B cell (primary cell): ENCODE measurements at regions not wholly inside any gene's neighbourhood (a gene's known extent, or its start where the extent isn't known, plus 50 kb on each side); places are given as distances from the start of the nearest gene placed in this dataset.

Experiments used
- ATAC-seq: fragments of 200-7000 bp; cut with Tn5 transposase; one replicate; pipeline ENCODE4 v1.10.0; 2021; ENCODE audit warnings: low read depth, mild to moderate bottlenecking, moderate number of reproducible peaks, moderate library complexity
- CTCF ChIA-PET: fragments of 350-600 bp; sonication (Branson Sonifier 250); formaldehyde crosslinking; loops from one replicate; lab custom pipeline; 2021; ENCODE audit warnings: antibody characterized with exemption, inconsistent platforms; lab: Charles Lee
- POLR2A ChIA-PET: fragments of 350-600 bp; sonication (Branson Sonifier 250); formaldehyde crosslinking; loops from one replicate; lab custom pipeline; 2021; ENCODE audit warnings: antibody characterized with exemption; lab: Charles Lee
- DNase-seq: peaks from one replicate; pipeline ENCODE4 v3.0.0; 2013
- H2AFZ ChIP-seq: 2 replicates; pipeline ENCODE4 v1.6.1; 2012; ENCODE audit warnings: mild to moderate bottlenecking, low read depth, low read length; ENCODE audit not compliant: insufficient read depth, poor library complexity, severe bottlenecking
- H3K27ac ChIP-seq, 2 donors: 1 replicate in 1 of 2; 2 replicates in 1 of 2; pipeline ENCODE4 v1.5.1; 2012 to 2013; ENCODE audit warnings: low read length in 2 of 2, mild to moderate bottlenecking in 2 of 2, moderate library complexity in 1 of 2
- H3K27me3 ChIP-seq, 4 experiments: fragments of 200-600 bp in 1 of 4; sonication (generic) in 1 of 4; replicated peaks in 1 of 4; 1 replicate in 2 of 4; 2 replicates in 2 of 4; pipeline versions ENCODE4 v1.6.1 to v1.7.0; 2013 to 2016; ENCODE audit warnings: low read length in 3 of 4, mild to moderate bottlenecking in 2 of 4, mixed read lengths in 1 of 4, moderate library complexity in 1 of 4; ENCODE audit not compliant: insufficient read depth in 4 of 4, control insufficient read depth in 3 of 4; ENCODE audit errors: control extremely low read depth in 1 of 4
- H3K36me3 ChIP-seq, 2 experiments: replicated peaks in 1 of 2; 1 replicate in 1 of 2; 2 replicates in 1 of 2; pipeline versions ENCODE4 v1.6.1 to v1.7.1; 2013; ENCODE audit warnings: low read length in 1 of 2; ENCODE audit not compliant: insufficient read depth in 2 of 2, control insufficient read depth in 1 of 2; ENCODE audit errors: control extremely low read depth in 1 of 2, extremely low read depth in 1 of 2
- H3K4me1 ChIP-seq, 2 donors: fragments of 200-600 bp in 1 of 2; sonication (generic) in 1 of 2; 1 replicate in 1 of 2; 2 replicates in 1 of 2; pipeline versions ENCODE4 v1.5.1 to v1.6.1; 2013 to 2017; ENCODE audit warnings: low read length in 2 of 2; ENCODE audit not compliant: control insufficient read depth in 2 of 2, insufficient read depth in 2 of 2
- H3K4me2 ChIP-seq: replicated peaks from 2 replicates; pipeline ENCODE3; 2012; ENCODE audit warnings: mild to moderate bottlenecking, low read depth, low read length; ENCODE audit not compliant: poor library complexity, severe bottlenecking
- H3K4me3 ChIP-seq, 5 experiments: fragments of 200-600 bp in 1 of 5; sonication (generic) in 1 of 5; 1 replicate in 3 of 5; 2 replicates in 2 of 5; pipeline versions ENCODE4 v1.5.1 to v1.7.0; 2011 to 2016; ENCODE audit warnings: low read length in 4 of 5, mild to moderate bottlenecking in 4 of 5, low read depth in 2 of 5, control low read depth in 1 of 5, moderate library complexity in 1 of 5; ENCODE audit not compliant: insufficient read depth in 1 of 5; ENCODE audit errors: control extremely low read depth in 1 of 5, extremely low read depth in 1 of 5
- H3K79me2 ChIP-seq: fragments of 200-600 bp; sonication (generic); one replicate; pipeline ENCODE4 v1.6.0; 2016; ENCODE audit warnings: low read length; ENCODE audit not compliant: control insufficient read depth, insufficient read depth
- H3K9ac ChIP-seq: fragments of 200-600 bp; sonication (generic); 2 replicates; pipeline ENCODE4 v1.6.1; 2017; ENCODE audit warnings: mild to moderate bottlenecking, low read length, moderate library complexity
- H3K9me3 ChIP-seq, 3 donors: one replicate each; pipeline versions ENCODE4 v1.6.1 to v1.7.1; 2013; ENCODE audit warnings: low read length in 2 of 3; ENCODE audit not compliant: control insufficient read depth in 2 of 3, insufficient read depth in 1 of 3; ENCODE audit errors: control extremely low read depth in 1 of 3
- H4K20me1 ChIP-seq: 2 replicates; pipeline ENCODE4 v1.6.0; 2012; ENCODE audit warnings: mild to moderate bottlenecking, low read length; ENCODE audit not compliant: insufficient read depth, control insufficient read depth, poor library complexity, severe bottlenecking
- H3K27ac Mint-ChIP-seq: one replicate; pipeline ENCODE4 v1.8.0; 2021; ENCODE audit warnings: mixed read lengths
- H3K27me3 Mint-ChIP-seq: one replicate; pipeline ENCODE4 v1.8.0; 2021; ENCODE audit warnings: mixed read lengths
- H3K4me1 Mint-ChIP-seq: one replicate; pipeline ENCODE4 v1.8.0; 2021; ENCODE audit warnings: mixed read lengths
- H3K4me3 Mint-ChIP-seq: one replicate; pipeline ENCODE4 v1.8.0; 2021; ENCODE audit warnings: mixed read lengths
- H3K9me3 Mint-ChIP-seq: one replicate; pipeline ENCODE4 v1.8.0; 2022; ENCODE audit warnings: mixed read lengths; ENCODE audit not compliant: insufficient read depth
- CTCF ChIP-seq: fragments of 200-600 bp; IDR thresholded peaks from one replicate; pipeline ENCODE4 v1.8.0; 2022; ENCODE audit warnings: antibody characterized with exemption, mild to moderate bottlenecking
- EZH2 ChIP-seq: IDR thresholded peaks from 2 replicates; pipeline ENCODE4 v1.6.1; 2012; ENCODE audit warnings: borderline replicate concordance, low read depth, mild to moderate bottlenecking, moderate library complexity, low read length; ENCODE audit not compliant: insufficient read depth, poor library complexity, severe bottlenecking
- WGBS: methylation state at CpG from one replicate; pipeline ENCODE4 v1.1.5; 2013; ENCODE audit warnings: missing lambda C conversion rate; ENCODE audit not compliant: insufficient coverage; 5-methylcytosine and 5-hydroxymethylcytosine counted together
- intact Hi-C: fragments of 100-400 bp; cut with micrococcal nuclease; formaldehyde crosslinking; loops from one replicate; pipeline ENCODE4 v1.10.0; 2022

GRCh38 chr12:131448254-131448795 lies 262.6 kb upstream of the SFSWAP start:
- Histone ChIP-seq H3K9ac (no peak overlapping the region), H4K20me1 (no peaks in the 10 kb centered on the region), H3K27ac (no peak overlapping the region), H3K36me3 (no peaks in the 10 kb centered on the region), H2AFZ (no peak overlapping the region), H3K4me1 (no peaks in the 10 kb centered on the region), H3K4me3 (no peak overlapping the region), H3K4me2 (no peak overlapping the region), H3K79me2 (no peaks in the 10 kb centered on the region), H3K9me3 (peaks cover 0 to 7% (median 3%) of the 10 kb centered on the region in 3 donors), H3K27me3 (no peaks in the 10 kb centered on the region)
- ATAC-seq: no peak
- DNase-seq: no peak
- H3K4me3 Mint-ChIP-seq: no peak overlapping the region
- ChIA-PET POLR2A (no interaction called here), CTCF (no interaction called here)
- H3K27me3 Mint-ChIP-seq: peaks cover 8% of the 10 kb centered on the region
- intact Hi-C loops: no loop called here
- no peaks in the 10 kb centered on the region for H3K4me1 Mint-ChIP-seq
- H3K27ac Mint-ChIP-seq: no peak overlapping the region
- WGBS: 88% methylated on average over 13 of the region's 13 CpGs
- no peaks in the 10 kb centered on the region for H3K9me3 Mint-ChIP-seq
- no peak for TF ChIP-seq CTCF
- TF ChIP-seq EZH2: no peak

- no peak overlapping the region for H3K9ac ChIP-seq
- H3K36me3 ChIP-seq: no peaks in the 10 kb centered on the region
- no CpG with 5 or more reads among the region's 6 CpGs for WGBS
- H4K20me1 ChIP-seq: no peaks in the 10 kb centered on the region
- H3K4me1 Mint-ChIP-seq: no peaks in the 10 kb centered on the region
- H2AFZ ChIP-seq: no peak overlapping the region
- H3K4me2 ChIP-seq: no peak overlapping the region
- no peak overlapping the region for H3K27ac Mint-ChIP-seq
- no peak overlapping the region for H3K4me3 ChIP-seq
- no peaks in the 10 kb centered on the region for H3K79me2 ChIP-seq
- no peaks in the 10 kb centered on the region for H3K9me3 Mint-ChIP-seq
- no peak overlapping the region for H3K4me3 Mint-ChIP-seq
- POLR2A ChIA-PET: no interaction called here
- H3K27me3 Mint-ChIP-seq: peaks cover 8% of the 10 kb centered on the region
- TF ChIP-seq CTCF (no peak), EZH2 (no peak)
- no peak for DNase-seq
- no peak for ATAC-seq
- CTCF ChIA-PET: no interaction called here
- H3K4me1 ChIP-seq: no peaks in the 10 kb centered on the region
- intact Hi-C loops: no loop called here
- H3K27me3 ChIP-seq: no peaks in the 10 kb centered on the region
- H3K27ac ChIP-seq: no peak overlapping the region
- peaks cover 0 to 7% (median 3%) of the 10 kb centered on the region in 3 donors for H3K9me3 ChIP-seq
These were observed 261.9 kb upstream of the SFSWAP start for GRCh38 chr12:131449027-131449426.
